HG02852 (cell line): ENCODE measurements at regions not wholly inside any gene's neighbourhood (a gene's known extent, or its start where the extent isn't known, plus 50 kb on each side); places are given as distances from the start of the nearest gene placed in this dataset.
"Not testable (repeated sequence)": the region's sequence is repeated elsewhere in the genome, so short reads cannot be mapped to it uniquely, and the experiment has no call there.

ENCODE experiments used
- ATAC-seq: cut with Tn5 transposase; IDR thresholded peaks from one replicate; pipeline ENCODE4 v1.9.1; 2021; ENCODE audit warnings: mild to moderate bottlenecking, moderate library complexity; ENCODE audit not compliant: unreplicated experiment

GRCh38 chr10:2813286-2813685, 254.1 kb upstream of the PFKP start:
- ATAC-seq, result no peak

GRCh38 chr10:2812631-2813030, 254.7 kb upstream of the PFKP start:
- no peak for ATAC-seq

- no peak for ATAC-seq
Observed at GRCh38 chr10:2800178-2800577, 267.2 kb upstream of the PFKP start.

GRCh38 chr10:2798336-2799022, 268.9 kb upstream of the PFKP start:
- no peak for ATAC-seq

- ATAC-seq, result no peak
Observed at GRCh38 chr10:2791774-2792443, 275.4 kb upstream of the PFKP start.

GRCh38 chr10:2790396-2791188, 276.8 kb upstream of the PFKP start:
- ATAC-seq, result no peak

GRCh38 chr10:2786251-2786650, 281.1 kb upstream of the PFKP start:
- ATAC-seq, result no peak

GRCh38 chr10:2784766-2785165, 282.6 kb upstream of the PFKP start:
- no peak for ATAC-seq

- ATAC-seq, result no peak
Observed at GRCh38 chr10:2782950-2783349, 284.4 kb upstream of the PFKP start.

GRCh38 chr10:2782265-2782664, 285.1 kb upstream of the PFKP start:
- no peak for ATAC-seq

GRCh38 chr10:2777666-2778355, 289.5 kb upstream of the PFKP start:
- no peak for ATAC-seq

GRCh38 chr10:2772816-2773631, 294.3 kb upstream of the PFKP start:
- ATAC-seq, result no peak

- no peak for ATAC-seq
Observed at GRCh38 chr10:2772135-2772534, 295.2 kb upstream of the PFKP start.

- ATAC-seq, result not testable (repeated sequence)
Observed at GRCh38 chr10:2767293-2767692, 300.1 kb upstream of the PFKP start.

- ATAC-seq, result no peak
Observed at GRCh38 chr10:2761971-2762370, 305.4 kb upstream of the PFKP start.

- no peak for ATAC-seq
Observed at GRCh38 chr10:2761311-2761710, 306.0 kb upstream of the PFKP start.

GRCh38 chr10:2760736-2761135, 306.6 kb upstream of the PFKP start:
- no peak for ATAC-seq

- no peak for ATAC-seq
Observed at GRCh38 chr10:2759233-2759632, 308.1 kb upstream of the PFKP start.

- no peak for ATAC-seq
Observed at GRCh38 chr10:2754943-2755342, 312.4 kb upstream of the PFKP start.

- no peak for ATAC-seq
Observed at GRCh38 chr10:2748287-2748686, 319.1 kb upstream of the PFKP start.
